ENCODE measurements at regions not wholly inside any gene's neighbourhood (a gene's known extent, or its start where the extent isn't known, plus 50 kb on each side); places are given as distances from the start of the nearest gene placed in this dataset.

DNA sequence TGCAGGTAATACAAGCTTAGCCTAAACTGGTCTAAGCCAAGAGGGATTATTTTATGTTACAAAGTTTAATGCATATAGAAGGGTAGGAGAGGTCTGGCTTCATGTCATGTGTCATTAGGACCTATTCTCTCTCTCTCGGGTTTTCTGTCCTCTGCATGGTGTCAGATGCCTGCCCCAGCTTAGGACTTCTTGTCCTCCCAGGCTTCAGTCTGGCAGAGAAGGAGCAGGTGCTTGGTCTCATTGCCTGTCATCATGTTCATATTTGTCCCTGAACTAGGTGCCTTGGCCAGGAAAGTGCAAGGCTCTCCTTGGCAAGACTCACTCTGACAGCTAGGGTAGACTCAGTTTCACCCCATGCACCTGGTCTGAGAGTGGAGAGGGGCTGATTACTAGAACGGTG is 126.3 kb downstream of the ADAMTS15 start:
- TF ChIP-seq, protein P1, sequence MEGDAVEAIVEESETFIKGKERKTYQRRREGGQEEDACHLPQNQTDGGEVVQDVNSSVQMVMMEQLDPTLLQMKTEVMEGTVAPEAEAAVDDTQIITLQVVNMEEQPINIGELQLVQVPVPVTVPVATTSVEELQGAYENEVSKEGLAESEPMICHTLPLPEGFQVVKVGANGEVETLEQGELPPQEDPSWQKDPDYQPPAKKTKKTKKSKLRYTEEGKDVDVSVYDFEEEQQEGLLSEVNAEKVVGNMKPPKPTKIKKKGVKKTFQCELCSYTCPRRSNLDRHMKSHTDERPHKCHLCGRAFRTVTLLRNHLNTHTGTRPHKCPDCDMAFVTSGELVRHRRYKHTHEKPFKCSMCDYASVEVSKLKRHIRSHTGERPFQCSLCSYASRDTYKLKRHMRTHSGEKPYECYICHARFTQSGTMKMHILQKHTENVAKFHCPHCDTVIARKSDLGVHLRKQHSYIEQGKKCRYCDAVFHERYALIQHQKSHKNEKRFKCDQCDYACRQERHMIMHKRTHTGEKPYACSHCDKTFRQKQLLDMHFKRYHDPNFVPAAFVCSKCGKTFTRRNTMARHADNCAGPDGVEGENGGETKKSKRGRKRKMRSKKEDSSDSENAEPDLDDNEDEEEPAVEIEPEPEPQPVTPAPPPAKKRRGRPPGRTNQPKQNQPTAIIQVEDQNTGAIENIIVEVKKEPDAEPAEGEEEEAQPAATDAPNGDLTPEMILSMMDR (IDR thresholded peaks at IDR 0.05; ENCODE audit: insufficient read depth, low read depth, low read length), result no peak
- DNase-seq (ENCODE audit: low read depth), result no peak
- H3K4me3 ChIP-seq (ENCODE audit: low read depth, low read length), result no peak overlapping the region

DNA sequence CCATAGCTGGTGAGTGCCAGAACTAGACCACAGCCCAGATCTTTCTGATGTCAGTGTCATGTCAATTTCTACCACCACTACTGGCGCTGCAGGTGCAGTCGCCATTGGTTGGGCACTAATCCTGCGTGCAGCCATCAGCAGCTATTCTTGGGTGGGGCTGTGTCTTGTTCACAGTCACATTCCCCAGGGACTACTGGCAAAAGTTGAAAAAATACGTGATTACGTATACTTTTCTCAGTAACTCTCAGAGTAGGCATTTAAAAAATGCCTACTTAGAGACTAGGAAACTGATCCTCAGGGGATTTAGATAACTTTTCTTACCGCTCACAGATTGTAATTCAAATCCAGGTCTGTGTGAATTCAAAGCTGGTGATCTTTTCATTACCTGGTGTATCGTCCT is 127.7 kb downstream of the ADAMTS15 start:
- TF ChIP-seq, protein P1 (IDR thresholded peaks at IDR 0.05; ENCODE audit: insufficient read depth, low read depth, low read length), result no peak
- no peak overlapping the region for H3K4me3 ChIP-seq (ENCODE audit: low read depth, low read length)
- no peak for DNase-seq (ENCODE audit: low read depth)

DNA sequence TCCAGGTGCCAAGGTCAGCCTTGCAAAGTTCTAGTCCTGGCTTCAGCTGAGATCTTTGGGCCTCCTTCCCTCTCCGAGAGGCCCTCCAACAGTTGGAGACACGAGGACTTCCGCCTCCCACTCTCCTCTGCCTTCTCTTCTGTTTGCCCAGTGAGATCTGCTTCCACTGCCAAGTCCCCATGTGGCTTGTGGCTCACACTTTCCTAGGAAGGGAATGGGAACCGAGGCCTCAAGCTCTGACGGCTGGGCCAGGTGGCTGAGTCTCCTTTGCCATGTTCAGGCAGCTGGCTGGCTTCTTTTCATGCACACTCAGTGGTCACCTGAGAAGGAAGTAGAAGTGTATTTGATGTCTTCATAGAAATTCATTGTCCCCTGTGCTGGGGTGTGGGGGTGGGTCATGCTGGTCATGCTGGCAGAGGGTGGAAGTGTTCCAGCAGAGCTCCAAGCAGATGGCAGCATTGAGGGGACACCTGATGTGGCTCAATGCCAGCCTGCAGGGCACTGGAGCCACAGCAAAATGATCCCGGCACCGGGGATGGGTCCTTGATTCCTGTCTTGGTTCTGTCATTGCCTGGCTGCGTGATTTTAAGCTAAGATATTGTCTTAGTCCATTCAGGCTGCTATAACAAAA is 130.4 kb downstream of the ADAMTS15 start:
- no peak overlapping the region for H3K4me3 ChIP-seq (ENCODE audit: low read depth, low read length)
- TF ChIP-seq, protein P1 (IDR thresholded peaks at IDR 0.05; ENCODE audit: insufficient read depth, low read depth, low read length), result no peak
- DNase-seq (ENCODE audit: low read depth), result no peak

DNA sequence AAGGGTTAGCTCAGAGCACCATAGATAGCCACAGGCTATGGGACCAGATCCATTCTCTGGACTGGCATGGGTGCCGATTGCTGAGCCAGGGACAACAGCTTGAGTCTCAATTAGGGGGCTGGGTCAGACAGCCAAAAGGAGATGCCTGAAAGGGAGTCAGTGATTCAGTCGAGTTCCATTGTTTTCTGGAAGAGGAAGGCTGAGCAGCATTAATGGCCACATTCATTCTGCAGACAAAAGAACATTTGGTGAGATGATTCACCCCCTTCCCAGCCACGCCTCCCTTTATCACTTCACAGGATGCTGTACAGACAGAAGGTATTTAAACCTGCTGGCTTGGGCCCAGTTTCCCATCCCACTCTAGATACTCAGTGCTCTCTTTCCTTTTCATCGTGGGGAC is 131.9 kb downstream of the ADAMTS15 start:
- TF ChIP-seq, protein P1 (IDR thresholded peaks at IDR 0.05; ENCODE audit: insufficient read depth, low read depth, low read length), result no peak
- DNase-seq (ENCODE audit: low read depth), result peak; percentile 90
- no peak overlapping the region for H3K4me3 ChIP-seq (ENCODE audit: low read depth, low read length)

DNA sequence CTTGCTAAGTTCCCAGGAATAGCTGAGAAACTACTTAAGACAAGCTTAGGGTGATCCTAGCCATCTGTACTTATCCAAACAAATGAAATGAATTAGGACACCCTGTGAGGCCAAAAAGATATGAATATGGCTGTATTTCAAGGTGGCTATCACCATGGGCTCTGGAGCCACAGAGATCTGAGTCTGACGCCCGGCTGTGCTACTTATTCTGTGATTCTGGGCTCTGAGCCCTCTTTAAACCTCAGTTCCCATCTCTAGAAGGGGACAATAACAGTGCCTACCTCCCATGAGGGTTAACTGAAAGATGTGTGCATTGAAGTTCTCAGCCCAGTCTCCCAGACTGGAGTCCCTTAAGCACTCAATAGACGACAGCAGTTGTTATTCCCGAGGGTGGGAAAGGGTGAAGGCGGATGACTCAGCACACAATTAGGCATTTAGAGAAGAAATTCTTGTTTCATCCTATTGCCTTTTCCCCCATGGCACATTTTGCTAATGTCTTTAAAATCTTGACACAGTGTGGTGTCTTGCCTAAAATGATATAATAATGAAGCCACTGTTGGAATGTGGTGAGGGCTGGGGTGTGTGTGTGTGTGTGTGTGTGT is 132.5 kb downstream of the ADAMTS15 start:
- TF ChIP-seq, protein P1 (IDR thresholded peaks at IDR 0.05; ENCODE audit: insufficient read depth, low read depth, low read length), result no peak
- no peak overlapping the region for H3K4me3 ChIP-seq (ENCODE audit: low read depth, low read length)
- DNase-seq (ENCODE audit: low read depth), result peak; percentile 87

DNA sequence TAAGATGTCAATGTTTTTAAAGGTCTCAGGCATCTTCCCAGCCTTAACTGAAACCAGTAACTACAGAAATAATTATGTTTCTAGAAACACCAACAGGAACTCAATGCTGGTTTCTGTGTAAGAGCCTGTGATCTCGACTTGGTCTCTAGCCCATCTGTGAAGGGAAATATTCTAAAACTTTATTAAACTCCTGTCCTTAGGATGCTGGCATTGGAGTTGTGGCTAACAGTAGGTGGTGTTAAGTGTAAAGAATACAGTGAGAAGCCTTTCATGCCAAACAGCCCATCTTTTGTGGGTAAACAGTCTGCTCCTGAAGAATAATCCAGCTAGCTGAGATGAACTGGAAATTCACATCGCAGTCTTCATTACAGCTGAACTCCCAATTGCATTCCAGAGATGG is 133.2 kb downstream of the ADAMTS15 start:
- no peak overlapping the region for H3K4me3 ChIP-seq (ENCODE audit: low read depth, low read length)
- TF ChIP-seq, protein P1 (IDR thresholded peaks at IDR 0.05; ENCODE audit: insufficient read depth, low read depth, low read length), result no peak
- DNase-seq (ENCODE audit: low read depth), result no peak

DNA sequence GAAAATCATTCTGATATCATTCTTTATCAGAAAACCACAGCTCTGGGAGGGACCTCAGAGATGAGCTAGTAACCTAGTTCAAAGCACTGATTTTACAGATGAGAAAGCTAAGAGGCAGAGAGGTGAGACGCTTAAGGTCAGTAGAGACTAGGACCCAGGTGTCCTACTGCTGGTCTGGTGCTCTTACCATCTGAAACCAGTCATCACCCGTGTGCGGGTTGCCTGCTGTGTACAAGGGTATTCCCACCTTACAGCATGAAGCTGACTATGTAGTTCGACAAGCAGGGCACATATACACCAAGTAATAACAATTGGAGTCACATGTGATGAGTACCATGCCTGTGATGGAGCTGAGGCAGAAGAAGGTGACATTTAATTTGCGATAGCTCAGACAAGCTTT is 133.7 kb downstream of the ADAMTS15 start:
- TF ChIP-seq, protein P1 (IDR thresholded peaks at IDR 0.05; ENCODE audit: insufficient read depth, low read depth, low read length), result no peak
- no peak for DNase-seq (ENCODE audit: low read depth)
- no peak overlapping the region for H3K4me3 ChIP-seq (ENCODE audit: low read depth, low read length)
